Activated CD8-positive, alpha-beta memory T cell treated with anti-CD3 and anti-CD28 coated beads for 1 hour (primary cell): ENCODE measurements at regions not wholly inside any gene's neighbourhood (a gene's known extent, or its start where the extent isn't known, plus 50 kb on each side); places are given as distances from the start of the nearest gene placed in this dataset.

Experiments used
- DNase-seq, 2 donors: peaks; one replicate each; pipeline ENCODE4 v3.0.0-alpha.2; 2020; ENCODE audit warnings: low read depth in 1 of 2; ENCODE audit errors: extremely low read depth in 1 of 2

DNA sequence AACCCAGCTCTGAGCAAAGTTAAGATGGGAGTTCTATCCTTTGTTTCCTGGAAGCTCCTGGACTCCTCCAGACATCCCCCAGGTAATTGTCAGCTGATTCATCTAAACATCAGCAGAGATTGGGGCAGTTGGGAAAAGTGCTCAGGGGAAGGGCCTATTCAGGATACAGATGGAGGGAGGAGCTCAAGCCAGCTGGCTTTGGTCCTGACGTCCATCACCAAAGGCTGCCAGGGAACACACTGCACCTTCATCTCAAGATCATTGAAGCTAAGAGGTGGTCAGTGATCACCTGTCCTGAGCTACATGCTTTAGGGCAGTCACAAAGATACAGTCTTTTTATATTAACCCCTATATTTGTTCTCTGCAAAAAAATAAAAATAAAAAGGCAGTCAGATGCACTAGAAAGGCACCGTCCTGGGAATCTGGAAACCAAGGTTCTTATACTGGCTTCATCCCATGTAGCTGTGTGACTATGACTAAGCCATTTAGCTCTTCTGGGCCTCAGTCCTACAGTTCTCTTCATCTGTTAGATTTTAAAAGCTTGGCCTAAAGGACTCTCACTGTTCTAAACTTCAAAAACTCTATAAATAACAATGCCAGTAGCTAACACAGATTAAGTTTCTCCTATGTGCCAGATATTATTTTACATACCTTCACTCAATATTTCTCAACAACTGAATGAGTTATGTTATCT lies 446.5 kb downstream of the BCL11A start:
- no peak for DNase-seq

DNA sequence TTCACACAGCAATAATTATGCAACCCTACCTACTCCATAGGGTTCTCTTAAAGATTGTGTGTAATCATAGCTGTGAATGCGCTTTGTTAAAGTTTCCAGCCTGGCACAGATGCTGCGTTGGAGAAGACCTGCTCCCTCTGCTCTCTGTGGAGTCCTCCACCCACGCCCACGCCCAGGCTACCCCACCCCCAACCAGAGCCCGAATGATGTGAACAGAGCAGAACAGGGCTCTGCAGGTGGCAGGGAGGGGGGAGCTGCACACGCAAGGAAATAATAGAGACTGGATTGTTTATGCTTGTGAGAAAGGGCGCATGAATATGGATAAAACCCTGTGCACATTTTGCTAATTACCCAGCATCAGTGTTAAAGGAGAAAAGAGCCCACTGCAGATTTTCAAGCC lies 447.5 kb downstream of the BCL11A start:
- no peak for DNase-seq

DNA sequence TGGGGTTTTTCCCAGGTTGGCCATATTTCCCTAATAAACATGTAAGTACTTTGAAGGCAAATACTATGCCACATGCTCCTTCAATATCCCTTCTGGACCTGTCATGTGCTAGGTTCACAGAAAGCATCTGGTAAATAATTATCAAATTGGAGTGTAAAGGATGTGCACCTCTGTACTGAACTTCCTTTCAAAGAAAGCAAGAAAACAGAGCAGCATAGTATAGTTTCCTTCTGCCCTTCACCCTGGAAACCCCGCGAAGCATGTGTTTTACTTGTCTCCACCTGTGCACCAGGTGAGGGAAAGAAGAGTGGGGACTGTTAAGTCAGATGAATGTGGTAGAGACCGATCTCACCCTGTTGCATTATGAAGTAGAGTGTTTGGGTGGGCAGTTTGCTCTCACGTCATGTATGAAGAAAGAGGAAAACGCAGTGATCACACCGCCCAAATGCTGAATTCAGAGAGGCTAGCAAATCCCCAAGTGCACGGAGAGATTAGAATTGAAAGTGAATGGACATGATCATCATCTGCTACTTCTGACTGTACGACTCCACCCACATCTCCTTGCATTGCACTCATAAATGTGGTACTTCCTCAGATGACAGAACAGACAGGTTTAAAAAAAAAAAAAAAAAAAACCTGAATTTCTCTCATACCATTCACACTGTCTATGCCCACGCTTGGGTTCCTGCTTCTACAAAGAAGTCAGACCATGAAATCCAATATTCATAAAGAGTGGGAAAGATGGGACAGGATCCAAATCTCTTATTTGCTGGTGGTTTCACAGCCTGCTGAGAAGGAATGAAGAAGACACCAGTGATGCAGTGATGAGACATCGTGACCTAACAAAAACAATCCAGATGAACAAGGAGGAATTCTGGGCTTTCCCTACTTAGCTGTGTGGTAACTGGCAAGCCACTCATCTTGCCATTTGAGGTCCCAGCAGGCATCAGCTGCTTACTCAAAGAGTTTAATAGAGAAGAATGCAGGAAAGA lies 448.6 kb downstream of the BCL11A start:
- DNase-seq = no peak

DNA sequence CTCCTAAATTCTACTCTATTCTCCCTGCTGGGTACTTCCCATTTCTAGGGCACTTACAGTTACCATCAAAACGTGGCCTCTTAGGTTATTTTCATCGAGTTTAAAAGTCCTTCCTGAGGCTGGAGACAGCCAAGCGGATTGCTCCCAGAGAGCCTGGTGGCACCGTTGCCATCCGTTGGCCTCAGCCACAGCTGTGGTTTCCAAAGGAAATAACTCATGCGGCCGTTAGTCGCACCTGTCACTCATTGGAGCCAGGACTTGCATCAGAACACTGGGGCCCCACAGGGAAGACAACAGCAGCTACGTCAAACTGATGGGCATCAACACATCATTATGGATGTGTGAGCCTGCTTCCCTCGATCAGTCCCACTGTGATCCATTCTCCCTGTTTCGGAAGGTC lies 453.4 kb downstream of the BCL11A start:
- DNase-seq = no peak

DNA sequence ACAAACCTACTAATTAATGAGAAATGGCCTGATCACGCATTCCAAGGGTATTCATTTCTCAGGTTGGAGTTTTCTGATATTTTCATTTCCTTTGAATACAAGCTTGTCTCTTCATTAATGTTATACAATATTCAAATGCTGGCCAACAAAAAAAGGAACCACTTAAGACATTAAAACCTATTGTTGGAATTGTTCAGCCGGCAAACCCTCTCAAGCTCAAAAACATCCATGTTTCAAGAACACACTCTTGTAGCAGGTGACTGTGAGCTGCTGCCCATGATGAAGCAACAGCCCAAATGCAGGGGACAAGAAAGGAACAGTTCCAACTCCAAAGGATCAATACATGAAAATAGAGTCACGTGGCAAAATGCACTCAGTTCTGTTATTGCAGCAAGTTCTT lies 454.5 kb downstream of the BCL11A start:
- no peak for DNase-seq

DNA sequence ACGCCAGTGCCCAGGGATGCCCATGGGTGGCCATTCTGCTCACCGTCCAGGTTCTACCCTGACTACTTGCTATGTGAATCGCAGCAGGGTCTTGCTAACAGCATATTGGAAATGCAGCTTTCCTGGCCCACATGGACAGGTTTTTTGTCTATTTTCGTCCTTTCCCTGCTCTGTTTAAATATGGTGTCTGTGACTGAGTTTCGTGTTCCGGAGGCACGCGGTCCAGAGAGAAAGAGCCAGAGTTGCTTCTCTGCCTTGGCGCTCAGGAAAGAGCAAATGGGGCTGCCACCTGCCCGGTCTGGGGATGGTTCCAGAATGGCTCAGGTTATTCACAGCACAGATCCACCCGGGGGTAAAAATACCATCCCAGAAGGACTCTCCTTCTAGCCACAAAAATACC lies 456.2 kb downstream of the BCL11A start:
- no peak for DNase-seq

DNA sequence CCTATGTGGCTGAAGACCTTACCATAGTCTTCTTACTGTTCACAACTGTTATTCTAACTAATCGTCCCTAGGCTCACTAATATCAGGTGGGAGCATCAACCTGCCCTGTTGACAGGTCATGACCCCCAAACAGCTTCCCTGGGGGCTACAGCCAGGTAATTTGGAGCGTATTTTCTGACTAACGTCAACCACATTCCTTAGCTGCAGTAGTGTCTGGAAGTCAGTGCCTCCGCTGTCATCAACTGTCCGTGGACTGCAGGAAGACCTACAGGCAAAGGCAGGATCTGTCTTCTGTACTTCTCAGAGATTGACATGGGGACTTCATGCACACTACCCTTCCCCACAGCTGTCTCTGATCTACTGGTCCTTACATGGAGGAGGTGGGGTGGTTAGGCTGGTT lies 456.9 kb downstream of the BCL11A start:
- DNase-seq = no peak

DNA sequence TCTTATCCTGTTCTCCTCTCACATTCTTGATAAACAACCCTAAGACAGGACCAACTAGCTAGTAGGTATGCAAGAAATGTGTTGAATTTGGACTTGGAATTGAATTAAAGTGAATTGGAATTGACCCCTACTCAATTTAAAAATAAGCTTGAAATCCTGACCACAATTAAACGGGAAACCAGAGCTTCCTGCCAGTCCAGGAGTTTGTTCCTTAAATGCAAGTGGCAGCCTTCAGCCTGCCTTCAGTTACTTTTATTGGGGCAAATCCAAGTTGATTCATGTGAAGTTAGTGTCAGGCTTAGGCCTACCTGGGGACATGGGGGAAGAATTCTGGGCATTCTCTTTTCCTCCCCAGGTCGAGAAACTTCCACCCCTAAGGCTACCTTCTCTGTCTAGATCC lies 457.6 kb downstream of the BCL11A start:
- DNase-seq = no peak

DNA sequence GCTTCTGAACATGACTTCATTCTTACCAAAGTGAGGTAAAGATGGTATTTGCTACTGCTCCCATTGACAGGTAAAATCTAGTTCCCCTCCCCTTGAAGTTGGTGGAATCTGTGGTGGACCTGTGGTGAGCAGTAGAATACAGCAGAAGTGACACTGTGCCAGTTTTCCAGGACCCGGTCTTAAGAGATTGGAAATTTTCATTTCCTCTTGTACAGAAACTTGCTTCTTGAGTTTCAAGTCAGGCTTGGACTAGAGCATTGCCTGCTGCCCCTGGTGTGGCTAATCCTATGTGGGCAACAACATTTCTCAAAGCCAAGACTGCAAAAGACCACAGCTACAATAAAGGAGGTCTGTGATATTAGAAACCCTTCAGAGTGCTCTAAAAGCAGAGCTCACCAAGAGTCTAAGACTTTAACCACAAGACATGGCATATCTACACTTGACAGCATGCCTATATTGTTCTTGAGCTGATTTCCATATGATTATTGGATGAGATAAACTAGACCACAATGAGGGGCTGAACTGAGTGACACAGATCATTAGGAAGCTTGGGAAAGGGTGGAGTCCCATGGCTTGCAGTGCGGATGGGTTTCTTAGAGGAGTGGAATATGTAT lies 458.1 kb downstream of the BCL11A start:
- no peak for DNase-seq

DNA sequence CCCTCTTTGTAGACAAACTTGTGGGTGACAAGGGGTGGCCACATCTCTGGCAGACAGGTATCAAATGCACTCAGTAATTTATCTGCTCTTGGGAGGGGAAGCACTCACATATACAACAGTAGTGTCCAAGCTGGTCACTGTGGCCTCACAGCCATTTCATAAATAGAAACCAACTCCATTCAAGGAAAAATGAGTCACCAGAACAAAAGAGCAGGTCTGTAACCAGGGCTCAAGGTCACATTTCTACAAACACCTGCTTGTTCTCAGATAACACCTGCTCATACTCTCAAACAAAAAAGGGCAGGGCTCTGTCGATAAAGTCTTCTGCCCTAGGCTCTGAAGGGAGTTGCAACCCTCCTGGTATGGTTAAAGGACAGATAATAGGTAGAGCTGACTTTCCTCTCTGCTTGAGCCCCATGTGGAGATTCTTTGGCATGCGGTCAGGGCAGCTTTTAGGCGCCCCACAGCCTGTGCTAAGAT lies 459.0 kb downstream of the BCL11A start:
- DNase-seq = no peak

DNA sequence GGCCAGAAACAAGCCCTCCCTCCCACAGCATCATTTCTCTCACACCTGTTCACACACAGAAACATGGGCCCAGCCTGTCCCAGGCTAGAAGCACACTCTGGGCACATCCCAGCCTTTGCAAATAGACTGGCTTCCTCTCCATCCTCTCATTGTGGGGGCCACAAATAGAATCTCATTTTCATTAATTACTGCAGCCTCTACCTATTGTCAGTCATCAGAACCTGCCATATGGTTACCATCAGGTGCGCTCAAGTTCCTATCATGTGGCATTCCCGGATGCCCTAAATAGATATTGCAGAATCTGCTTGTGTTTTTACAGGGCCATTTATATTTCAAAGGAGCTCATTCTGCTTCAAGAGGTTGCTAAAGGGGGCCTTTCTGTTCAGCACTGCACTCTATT lies 460.7 kb downstream of the BCL11A start:
- no peak for DNase-seq

DNA sequence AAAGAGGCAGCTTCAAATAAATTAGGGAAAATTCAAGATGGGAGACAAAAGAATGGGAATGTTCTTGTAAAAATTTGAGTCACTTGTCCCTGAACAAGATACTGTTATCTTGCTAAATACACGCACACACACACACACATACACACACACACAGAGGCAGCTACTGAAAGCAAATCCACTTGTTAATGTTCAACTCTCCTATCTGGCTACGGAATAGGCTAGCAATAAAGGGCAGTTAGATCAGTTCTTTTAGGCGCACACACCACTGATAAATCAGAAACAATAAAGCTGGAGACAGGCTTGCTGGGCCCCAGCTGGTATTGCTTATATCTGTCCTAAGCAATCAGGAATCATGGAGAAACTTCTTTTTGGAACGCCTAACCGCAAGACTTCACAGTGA lies 461.6 kb downstream of the BCL11A start:
- no peak for DNase-seq

DNA sequence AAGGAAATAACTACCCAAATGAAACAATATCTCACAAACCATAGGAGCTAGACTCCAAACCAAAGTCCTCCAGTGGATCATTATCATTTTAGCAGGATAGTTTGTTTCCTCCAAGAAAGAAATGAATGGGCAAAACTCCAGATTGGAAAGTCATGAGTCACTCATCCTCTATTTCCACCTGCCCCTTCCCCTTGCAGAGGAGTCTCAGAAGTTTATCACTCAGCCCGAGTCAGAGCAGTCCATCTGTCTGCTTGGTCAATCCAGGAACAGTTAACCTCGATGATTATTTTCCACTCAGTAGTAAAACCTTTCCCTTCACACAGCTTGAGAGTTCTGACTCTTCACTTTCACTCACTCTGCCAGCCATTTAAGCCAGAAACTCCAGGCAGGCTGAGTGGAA lies 462.2 kb downstream of the BCL11A start:
- no peak for DNase-seq

DNA sequence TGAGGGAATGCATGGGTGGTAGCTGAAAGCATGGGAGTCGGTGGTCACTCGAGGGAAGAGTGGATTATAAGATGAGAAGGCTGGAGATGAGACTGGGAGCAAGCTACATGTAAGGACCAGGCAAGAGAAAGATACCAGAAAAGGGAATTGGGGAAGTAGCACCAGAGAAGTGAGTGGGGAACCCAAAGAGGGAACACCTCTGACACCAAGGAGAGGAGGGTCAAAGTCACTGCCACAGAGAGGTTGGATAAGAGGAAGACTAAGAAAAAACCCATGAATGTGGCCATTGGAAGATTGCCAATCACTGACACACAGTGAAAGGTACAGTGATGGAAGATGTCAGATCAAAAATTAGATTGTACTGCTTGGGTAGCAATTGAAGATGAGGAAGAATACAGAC lies 473.9 kb downstream of the BCL11A start:
- no peak for DNase-seq

DNA sequence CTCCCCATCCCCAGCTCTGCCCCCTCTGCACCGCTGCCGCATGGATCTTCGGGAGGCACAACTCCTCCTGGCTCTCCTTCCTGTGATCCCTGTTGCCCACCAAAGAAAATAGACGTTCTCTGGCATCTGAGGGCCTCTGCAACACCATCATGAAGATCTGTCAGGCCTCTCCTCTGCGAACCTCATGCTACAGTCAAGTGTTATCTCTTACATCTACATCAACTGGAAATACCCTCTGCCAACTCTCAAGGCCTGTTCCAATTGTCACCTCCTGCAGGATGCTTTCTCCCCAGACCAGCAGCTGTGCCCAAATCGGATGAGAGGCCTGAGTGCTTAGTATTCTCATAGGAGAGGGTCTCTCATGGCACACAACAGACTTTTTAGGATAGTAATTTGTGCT lies 478.4 kb downstream of the BCL11A start:
- DNase-seq = no peak

DNA sequence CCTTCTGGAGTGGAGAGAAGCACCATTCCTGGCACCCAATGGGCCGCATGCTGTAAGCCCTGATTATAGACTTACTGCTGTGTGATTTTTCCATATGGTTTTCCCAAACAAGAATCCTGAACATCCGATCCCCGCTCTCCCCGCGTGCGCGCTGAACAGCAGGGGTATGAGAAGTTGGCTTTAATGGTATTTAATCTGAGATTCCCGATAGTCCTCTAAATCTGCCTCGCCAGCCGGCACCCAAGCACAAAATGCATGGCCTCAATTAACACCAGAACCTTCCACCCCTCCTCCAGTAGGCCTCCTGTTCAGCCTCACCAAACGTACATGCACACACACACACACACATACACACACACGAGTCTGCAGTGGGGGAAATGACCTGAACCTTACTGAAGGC lies 480.3 kb downstream of the BCL11A start:
- no peak for DNase-seq

DNA sequence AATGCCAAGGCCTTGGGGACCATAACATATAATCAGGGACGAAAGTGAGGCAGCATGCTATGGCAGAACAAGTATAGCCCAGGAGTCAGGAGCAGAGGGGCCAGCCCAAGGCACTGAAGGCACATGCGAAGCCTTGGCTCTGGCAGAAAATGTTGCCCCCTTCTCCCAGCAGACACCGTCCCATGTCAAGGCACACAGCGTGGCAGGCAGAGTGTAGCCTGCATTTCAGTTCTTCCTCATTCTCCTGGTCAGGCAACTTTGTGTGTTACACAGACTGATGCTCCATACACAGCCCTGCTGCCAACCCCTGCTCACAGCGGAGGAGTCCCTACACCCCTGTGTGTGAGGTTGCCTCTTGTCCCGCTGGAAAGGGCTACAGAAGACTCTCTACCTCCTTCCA lies 480.8 kb downstream of the BCL11A start:
- no peak for DNase-seq

DNA sequence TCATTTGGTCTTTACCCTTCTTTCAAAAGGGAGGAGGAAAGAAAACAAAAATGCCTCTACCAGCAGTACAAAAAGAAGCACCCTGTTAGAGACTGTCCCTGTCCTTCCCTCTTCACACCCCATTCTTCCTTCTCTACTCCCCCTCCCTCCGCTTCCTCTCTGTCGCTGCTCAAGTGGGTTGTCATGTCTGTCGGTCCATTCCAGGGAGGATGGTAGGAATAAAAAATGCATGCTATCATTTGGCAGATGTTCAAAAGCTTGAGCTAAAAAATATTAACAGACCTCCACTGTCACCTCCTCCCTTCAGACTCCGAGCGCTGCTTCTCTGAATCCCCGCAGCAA lies 482.0 kb downstream of the BCL11A start:
- no peak for DNase-seq

DNA sequence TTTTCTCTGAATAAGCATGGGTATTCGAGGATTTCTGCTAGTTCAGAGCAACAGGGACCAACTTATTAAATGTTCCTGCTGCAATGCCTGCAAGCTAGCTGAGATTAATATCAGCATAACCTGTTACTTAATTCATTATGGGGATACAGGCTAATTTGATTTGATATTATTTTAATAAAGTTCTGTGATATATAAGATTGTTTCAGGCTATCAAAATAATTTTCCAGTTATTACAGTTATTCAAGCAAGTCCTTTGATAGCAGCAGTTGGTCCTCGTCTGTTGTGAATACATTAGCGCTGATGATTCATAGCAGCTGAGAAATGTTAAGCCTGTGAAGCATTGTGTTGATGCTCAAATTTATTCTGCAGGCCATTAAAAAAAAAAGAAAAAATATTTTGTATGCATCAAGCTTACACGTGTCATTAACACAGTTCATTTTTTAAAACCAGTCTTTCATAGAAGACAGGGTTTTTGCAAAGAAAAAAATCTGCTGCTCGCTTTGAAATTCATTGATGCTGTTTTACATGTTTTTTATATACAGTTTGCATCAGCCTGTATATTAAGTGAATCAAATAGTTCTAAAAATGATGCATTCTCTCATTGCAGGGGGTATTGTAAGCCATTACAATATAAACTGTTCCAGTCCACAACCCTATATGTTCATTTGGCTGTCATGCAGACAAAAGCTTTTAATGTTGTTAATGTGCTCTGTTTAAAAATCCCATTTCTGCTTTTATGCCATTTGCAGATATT lies 482.5 kb downstream of the BCL11A start:
- no peak for DNase-seq

DNA sequence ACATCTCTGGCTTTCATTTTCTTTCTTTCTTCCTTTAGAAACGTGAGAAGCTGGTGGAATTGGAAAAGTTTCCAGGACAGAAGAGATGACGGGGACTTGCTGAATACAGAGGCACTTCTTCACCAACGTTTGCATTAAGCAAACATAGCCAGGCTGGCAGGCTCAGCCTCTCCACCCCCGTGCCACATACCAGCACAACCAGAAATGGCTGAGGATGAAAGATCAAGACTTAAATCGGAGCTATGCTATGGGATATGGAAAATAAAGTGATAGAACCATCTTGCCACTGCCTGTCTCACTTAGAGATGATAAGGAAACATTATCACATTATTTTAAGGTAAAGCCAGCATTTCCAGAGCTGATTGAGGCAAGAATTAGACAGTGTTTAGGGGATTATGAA lies 483.3 kb downstream of the BCL11A start:
- DNase-seq = no peak

DNA sequence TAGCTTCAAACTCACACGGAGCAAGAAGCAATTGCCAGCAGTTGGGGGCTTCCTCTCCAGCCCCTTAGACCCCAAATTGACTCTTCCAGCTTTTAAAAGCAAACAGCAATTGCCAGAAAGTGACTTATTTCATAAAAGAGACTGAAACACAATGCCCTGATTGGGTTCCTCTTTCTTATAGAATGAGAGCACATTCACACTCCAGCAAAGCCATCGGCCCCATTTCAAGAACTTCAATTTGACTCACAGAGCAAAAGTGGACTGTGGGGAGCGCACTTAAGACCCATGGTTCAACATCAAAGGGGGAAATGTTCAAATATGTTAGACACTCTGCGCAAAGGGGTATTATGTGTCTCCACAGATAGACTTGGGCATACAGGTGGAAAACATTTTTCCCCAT lies 484.7 kb downstream of the BCL11A start:
- no peak for DNase-seq
